Smooth muscle cell (in vitro differentiated cells): ENCODE measurements at regions not wholly inside any gene's neighbourhood (a gene's known extent, or its start where the extent isn't known, plus 50 kb on each side); places are given as distances from the start of the nearest gene placed in this dataset.

Experiments
- DNase-seq: peaks from one replicate; lab custom pipeline; 2025; ENCODE audit not compliant: unreplicated experiment; lab: John Stamatoyannopoulos, UW
- H2AFZ ChIP-seq: fragments of 200-600 bp; sonication (generic); 2 replicates; pipeline ENCODE4 v1.6.0; 2016; ENCODE audit warnings: antibody characterized with exemption, low read depth, mild to moderate bottlenecking
- H3F3A ChIP-seq: fragments of 200-600 bp; sonication (generic); 2 replicates; pipeline ENCODE4 v1.6.0; 2017; ENCODE audit warnings: antibody characterized with exemption, low read depth
- H3K27ac ChIP-seq: fragments of 200-600 bp; sonication (generic); 2 replicates; pipeline ENCODE4 v1.5.1; 2016; ENCODE audit warnings: low read depth, mild to moderate bottlenecking
- H3K27me3 ChIP-seq: fragments of 200-600 bp; sonication (generic); 2 replicates; pipeline ENCODE4 v1.6.1; 2016; ENCODE audit warnings: low read depth, mild to moderate bottlenecking
- H3K36me3 ChIP-seq: fragments of 200-600 bp; sonication (generic); 2 replicates; pipeline ENCODE4 v1.5.1; 2016; ENCODE audit warnings: low read depth
- H3K4me1 ChIP-seq: fragments of 200-600 bp; sonication (generic); 2 replicates; pipeline ENCODE4 v1.5.1; 2016; ENCODE audit warnings: low read depth
- H3K4me2 ChIP-seq: fragments of 200-600 bp; sonication (generic); 2 replicates; pipeline ENCODE4 v1.6.0; 2016; ENCODE audit warnings: mild to moderate bottlenecking
- H3K4me3 ChIP-seq: fragments of 200-600 bp; sonication (generic); 2 replicates; pipeline ENCODE4 v1.5.1; 2016; ENCODE audit warnings: mild to moderate bottlenecking
- H3K79me2 ChIP-seq: fragments of 200-600 bp; sonication (generic); 2 replicates; pipeline ENCODE4 v1.6.0; 2016; ENCODE audit warnings: low read depth, mild to moderate bottlenecking
- H3K9ac ChIP-seq: fragments of 200-600 bp; sonication (generic); 2 replicates; pipeline ENCODE4 v1.6.0; 2016; ENCODE audit warnings: low read depth
- H3K9me3 ChIP-seq: fragments of 200-600 bp; sonication (generic); replicated peaks from 2 replicates; pipeline ENCODE4 v1.5.1; 2016; ENCODE audit warnings: low read depth
- H4K20me1 ChIP-seq: fragments of 200-600 bp; sonication (generic); 2 replicates; pipeline ENCODE4 v1.6.0; 2016; ENCODE audit warnings: low read depth
- WGBS: methylation state at CpG from one replicate; pipeline ENCODE4 v1.1.7; 2016; ENCODE audit warnings: low lambda C conversion rate; 5-methylcytosine and 5-hydroxymethylcytosine counted together
- TF ChIP-seq, protein P1 (sequence below): fragments of 200-600 bp; sonication (generic); IDR thresholded peaks from 2 replicates; pipeline ENCODE4 v1.5.1; 2017; ENCODE audit warnings: borderline replicate concordance, mild to moderate bottlenecking, antibody characterized with exemption; ENCODE audit not compliant: insufficient read depth, poor library complexity, severe bottlenecking

DNA sequence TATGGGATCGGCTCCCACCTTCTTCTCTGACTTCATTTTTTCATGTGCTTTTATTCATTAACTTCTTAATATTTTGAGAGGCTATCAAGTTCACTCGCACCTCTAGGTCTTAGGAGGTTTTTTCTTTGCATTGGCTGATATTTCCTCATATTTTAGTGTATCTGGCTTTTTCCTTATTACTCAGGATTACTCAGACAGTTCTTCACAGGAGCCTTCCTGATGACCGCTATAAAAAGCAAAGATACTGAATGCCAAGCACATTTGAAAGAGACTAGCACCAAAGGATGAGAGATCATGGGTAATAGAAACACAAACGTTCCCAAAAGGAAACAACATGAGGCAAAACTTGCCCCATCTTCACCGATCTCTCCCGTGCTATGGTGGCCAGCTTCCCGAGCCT, 409.2 kb upstream of the KLF6 start:
- TF ChIP-seq, protein P1, sequence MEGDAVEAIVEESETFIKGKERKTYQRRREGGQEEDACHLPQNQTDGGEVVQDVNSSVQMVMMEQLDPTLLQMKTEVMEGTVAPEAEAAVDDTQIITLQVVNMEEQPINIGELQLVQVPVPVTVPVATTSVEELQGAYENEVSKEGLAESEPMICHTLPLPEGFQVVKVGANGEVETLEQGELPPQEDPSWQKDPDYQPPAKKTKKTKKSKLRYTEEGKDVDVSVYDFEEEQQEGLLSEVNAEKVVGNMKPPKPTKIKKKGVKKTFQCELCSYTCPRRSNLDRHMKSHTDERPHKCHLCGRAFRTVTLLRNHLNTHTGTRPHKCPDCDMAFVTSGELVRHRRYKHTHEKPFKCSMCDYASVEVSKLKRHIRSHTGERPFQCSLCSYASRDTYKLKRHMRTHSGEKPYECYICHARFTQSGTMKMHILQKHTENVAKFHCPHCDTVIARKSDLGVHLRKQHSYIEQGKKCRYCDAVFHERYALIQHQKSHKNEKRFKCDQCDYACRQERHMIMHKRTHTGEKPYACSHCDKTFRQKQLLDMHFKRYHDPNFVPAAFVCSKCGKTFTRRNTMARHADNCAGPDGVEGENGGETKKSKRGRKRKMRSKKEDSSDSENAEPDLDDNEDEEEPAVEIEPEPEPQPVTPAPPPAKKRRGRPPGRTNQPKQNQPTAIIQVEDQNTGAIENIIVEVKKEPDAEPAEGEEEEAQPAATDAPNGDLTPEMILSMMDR = no peak
- H3K4me1 ChIP-seq = no peaks in the 10 kb centered on the region
- no peaks in the 10 kb centered on the region for H3K36me3 ChIP-seq
- no peak for DNase-seq
- no peaks in the 10 kb centered on the region for H4K20me1 ChIP-seq
- H3K4me3 ChIP-seq = no peak overlapping the region
- H2AFZ ChIP-seq = no peak overlapping the region
- H3K9ac ChIP-seq = no peak overlapping the region
- no peaks in the 10 kb centered on the region for H3K9me3 ChIP-seq
- 85% methylated on average over 7 of the region's 7 CpGs for WGBS
- H3K4me2 ChIP-seq = no peak overlapping the region
- no peaks in the 10 kb centered on the region for H3K27me3 ChIP-seq
- H3K27ac ChIP-seq = peak overlapping the region; percentile 3
- H3F3A ChIP-seq = peaks cover 5% of the 10 kb centered on the region
- H3K79me2 ChIP-seq = no peaks in the 10 kb centered on the region

DNA sequence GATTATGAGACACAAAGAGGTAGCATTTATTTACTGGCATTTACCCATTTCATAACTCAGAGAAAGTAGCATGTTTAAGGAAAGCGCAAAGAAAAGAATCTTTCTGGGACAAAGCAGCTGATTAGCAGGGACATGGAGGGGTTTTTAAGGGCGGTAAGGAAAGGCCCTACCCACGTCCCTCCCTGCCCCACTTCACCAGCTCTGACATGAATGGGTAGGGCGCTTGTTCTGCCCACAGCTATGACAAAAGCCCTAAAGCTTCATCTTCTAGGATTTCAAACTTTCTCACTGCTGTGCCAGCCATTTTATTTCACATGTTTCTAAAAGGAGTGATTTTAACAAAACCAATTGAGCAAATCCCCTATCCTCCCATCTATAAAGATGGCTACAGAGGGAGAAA, 406.9 kb upstream of the KLF6 start:
- Histone ChIP-seq H3F3A (peaks cover 5% of the 10 kb centered on the region), H3K4me3 (no peak overlapping the region), H2AFZ (no peak overlapping the region), H3K79me2 (no peaks in the 10 kb centered on the region), H3K9ac (no peak overlapping the region), H3K27ac (no peak overlapping the region), H3K4me2 (no peak overlapping the region), H3K4me1 (no peaks in the 10 kb centered on the region), H3K27me3 (no peaks in the 10 kb centered on the region), H4K20me1 (no peaks in the 10 kb centered on the region), H3K36me3 (no peaks in the 10 kb centered on the region), H3K9me3 (no peaks in the 10 kb centered on the region)
- 90% methylated on average over 4 of the region's 4 CpGs for WGBS
- no peak for DNase-seq
- TF ChIP-seq, protein P1 = no peak

DNA sequence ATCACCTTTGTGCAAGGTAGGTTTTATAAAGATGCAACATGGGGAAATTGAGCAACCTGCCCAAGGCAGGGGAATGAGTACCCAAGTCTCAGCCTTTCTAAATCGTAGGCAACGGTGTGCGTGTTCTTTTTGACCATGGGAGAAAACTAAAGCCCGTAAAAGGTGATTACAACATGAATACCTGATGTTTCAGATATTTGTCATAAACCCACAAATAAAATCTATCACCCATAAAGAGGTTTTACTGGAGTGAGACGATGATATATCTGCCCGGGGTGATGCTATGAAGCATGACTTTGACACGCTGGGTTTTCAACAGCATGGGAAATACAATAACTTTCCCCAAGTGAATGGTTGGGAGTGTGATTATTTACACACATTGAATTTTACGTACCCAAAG, 406.3 kb upstream of the KLF6 start:
- 88% methylated on average over 8 of the region's 8 CpGs for WGBS
- H3F3A ChIP-seq = peaks cover 5% of the 10 kb centered on the region
- H4K20me1 ChIP-seq = no peaks in the 10 kb centered on the region
- H3K9ac ChIP-seq = no peak overlapping the region
- no peak overlapping the region for H3K4me2 ChIP-seq
- no peak overlapping the region for H3K27ac ChIP-seq
- no peaks in the 10 kb centered on the region for H3K9me3 ChIP-seq
- no peaks in the 10 kb centered on the region for H3K27me3 ChIP-seq
- no peaks in the 10 kb centered on the region for H3K79me2 ChIP-seq
- no peaks in the 10 kb centered on the region for H3K36me3 ChIP-seq
- no peak for DNase-seq
- TF ChIP-seq, protein P1 = no peak
- H3K4me3 ChIP-seq = no peak overlapping the region
- no peaks in the 10 kb centered on the region for H3K4me1 ChIP-seq
- no peak overlapping the region for H2AFZ ChIP-seq

DNA sequence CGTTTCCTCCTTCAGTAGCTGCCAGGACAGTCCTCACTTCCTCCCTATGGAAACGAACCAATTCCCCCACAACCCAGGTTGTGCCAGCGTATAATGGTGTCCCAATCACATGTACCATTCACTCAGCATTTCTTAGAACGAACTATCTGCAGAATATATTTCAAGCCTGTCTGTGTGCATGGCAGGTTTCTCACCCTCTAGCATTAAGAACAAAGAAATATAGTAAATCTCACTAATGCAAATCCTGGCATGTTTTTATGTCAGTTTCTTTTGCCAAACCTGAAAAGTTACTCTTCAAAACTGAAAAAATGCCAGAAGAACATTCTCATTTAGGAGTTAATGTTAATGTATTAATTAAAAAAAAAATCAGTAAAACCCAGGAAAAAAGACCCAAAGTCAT, 405.9 kb upstream of the KLF6 start:
- no peaks in the 10 kb centered on the region for H3K27me3 ChIP-seq
- no peak for DNase-seq
- H3K4me3 ChIP-seq = no peak overlapping the region
- H3K4me1 ChIP-seq = no peaks in the 10 kb centered on the region
- H3K9me3 ChIP-seq = no peaks in the 10 kb centered on the region
- no peak overlapping the region for H3K27ac ChIP-seq
- TF ChIP-seq, protein P1 = no peak
- no peak overlapping the region for H2AFZ ChIP-seq
- peaks cover 5% of the 10 kb centered on the region for H3F3A ChIP-seq
- no peak overlapping the region for H3K9ac ChIP-seq
- H4K20me1 ChIP-seq = no peaks in the 10 kb centered on the region
- 86% methylated on average over 4 of the region's 4 CpGs for WGBS
- H3K4me2 ChIP-seq = no peak overlapping the region
- no peaks in the 10 kb centered on the region for H3K79me2 ChIP-seq
- no peaks in the 10 kb centered on the region for H3K36me3 ChIP-seq
